Retinal pigment epithelial cell (primary cell): ENCODE measurements at regions not wholly inside any gene's neighbourhood (a gene's known extent, or its start where the extent isn't known, plus 50 kb on each side); places are given as distances from the start of the nearest gene placed in this dataset.

ENCODE experiments used
- DNase-seq: peaks from one replicate; pipeline ENCODE4 v3.0.0-alpha.2; 2010; ENCODE audit warnings: low read depth
- H3K4me3 ChIP-seq: 2 replicates; pipeline ENCODE4 v1.5.1; 2011; ENCODE audit warnings: mild to moderate bottlenecking, low read length, control low read depth, moderate library complexity
- TF ChIP-seq, protein P1 (sequence below): conservative IDR thresholded peaks from 2 replicates; pipeline ENCODE4 v1.5.1; 2011; ENCODE audit warnings: low read depth, low read length, control low read depth, inconsistent platforms

GRCh38 chr6:144820270-144820669 is 535.1 kb downstream of the UTRN start:
- no peak overlapping the region for H3K4me3 ChIP-seq
- DNase-seq = no peak
- TF ChIP-seq, protein P1, sequence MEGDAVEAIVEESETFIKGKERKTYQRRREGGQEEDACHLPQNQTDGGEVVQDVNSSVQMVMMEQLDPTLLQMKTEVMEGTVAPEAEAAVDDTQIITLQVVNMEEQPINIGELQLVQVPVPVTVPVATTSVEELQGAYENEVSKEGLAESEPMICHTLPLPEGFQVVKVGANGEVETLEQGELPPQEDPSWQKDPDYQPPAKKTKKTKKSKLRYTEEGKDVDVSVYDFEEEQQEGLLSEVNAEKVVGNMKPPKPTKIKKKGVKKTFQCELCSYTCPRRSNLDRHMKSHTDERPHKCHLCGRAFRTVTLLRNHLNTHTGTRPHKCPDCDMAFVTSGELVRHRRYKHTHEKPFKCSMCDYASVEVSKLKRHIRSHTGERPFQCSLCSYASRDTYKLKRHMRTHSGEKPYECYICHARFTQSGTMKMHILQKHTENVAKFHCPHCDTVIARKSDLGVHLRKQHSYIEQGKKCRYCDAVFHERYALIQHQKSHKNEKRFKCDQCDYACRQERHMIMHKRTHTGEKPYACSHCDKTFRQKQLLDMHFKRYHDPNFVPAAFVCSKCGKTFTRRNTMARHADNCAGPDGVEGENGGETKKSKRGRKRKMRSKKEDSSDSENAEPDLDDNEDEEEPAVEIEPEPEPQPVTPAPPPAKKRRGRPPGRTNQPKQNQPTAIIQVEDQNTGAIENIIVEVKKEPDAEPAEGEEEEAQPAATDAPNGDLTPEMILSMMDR = no peak

DNA sequence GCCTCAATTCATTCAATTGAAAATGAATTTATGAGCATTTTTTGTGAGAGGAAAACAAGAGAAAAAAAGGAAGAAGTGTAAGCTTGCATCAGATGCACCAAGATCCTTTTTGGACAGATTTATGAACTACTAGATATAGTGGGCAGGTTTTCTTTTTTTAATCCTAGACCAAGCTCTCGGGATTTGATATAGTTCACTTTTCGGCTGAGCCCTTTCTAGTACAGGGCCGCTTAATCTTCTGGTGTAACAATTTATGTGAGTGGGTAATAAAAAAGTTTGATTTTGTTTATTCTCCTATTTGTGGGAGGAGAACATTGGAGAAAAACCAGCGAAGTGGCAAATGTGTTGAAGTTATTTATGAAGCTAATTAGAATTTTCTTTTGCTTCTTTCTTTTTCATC is 538.0 kb downstream of the UTRN start:
- no peak overlapping the region for H3K4me3 ChIP-seq
- DNase-seq = no peak
- TF ChIP-seq, protein P1 = no peak

GRCh38 chr6:144824018-144824417 is 538.9 kb downstream of the UTRN start:
- no peak overlapping the region for H3K4me3 ChIP-seq
- TF ChIP-seq, protein P1 = no peak

DNA sequence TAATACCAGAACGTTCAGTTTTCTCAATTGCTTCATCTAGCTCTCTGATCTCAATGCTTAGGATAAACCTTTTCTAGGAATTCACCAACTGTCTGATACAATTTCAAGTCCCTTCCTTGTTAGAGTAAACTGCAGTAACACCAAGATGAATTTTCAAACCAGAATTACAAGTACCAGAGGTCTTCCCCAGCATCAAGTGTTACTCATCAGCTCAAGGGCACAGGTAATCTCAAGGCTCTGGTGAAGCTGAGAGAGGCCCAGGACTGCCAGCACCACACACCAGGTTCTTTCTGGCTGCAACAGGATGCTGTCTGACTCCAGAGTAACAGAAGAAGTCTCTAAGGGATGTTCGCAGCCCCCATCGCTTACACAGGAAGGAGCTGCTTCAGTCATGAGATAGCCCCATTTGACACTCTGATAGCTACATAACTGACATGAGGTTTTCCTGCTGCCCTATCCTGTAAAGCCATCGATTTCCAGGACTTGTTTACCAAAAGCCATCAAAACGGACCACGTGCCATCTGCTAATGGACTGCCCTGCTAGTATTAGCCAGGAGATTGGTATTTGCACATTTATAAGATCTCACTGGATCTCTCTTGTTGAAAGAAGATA is 549.4 kb downstream of the UTRN start:
- DNase-seq = no peak
- TF ChIP-seq, protein P1 = no peak
- no peak overlapping the region for H3K4me3 ChIP-seq

More at GRCh38 chr6:144824018-144824417, 538.9 kb downstream of the UTRN start:
- DNase-seq = no peak

GRCh38 chr6:144835322-144835973 is 550.3 kb downstream of the UTRN start:
- no peak overlapping the region for H3K4me3 ChIP-seq
- TF ChIP-seq, protein P1 = no peak
- DNase-seq = no peak

DNA sequence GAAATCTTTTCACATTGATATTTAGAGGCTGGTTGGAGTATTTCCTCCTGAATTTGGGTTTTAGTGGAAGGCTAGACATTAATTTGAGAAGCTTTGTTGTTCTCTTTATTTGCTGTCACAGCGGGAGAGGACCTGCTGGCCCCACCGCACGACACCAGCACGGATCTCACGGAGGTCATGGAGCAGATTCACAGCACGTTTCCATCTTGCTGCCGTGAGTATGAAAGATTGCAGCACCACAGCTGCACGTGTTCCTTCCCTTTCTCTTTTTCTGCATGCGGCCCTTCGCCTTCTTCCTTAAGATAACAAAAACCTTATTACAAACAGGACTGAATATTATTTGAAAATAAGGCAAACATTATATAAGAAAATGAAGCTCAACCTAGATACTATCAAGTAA is 555.5 kb downstream of the UTRN start:
- TF ChIP-seq, protein P1 = no peak
- DNase-seq = no peak
- H3K4me3 ChIP-seq = no peak overlapping the region

DNA sequence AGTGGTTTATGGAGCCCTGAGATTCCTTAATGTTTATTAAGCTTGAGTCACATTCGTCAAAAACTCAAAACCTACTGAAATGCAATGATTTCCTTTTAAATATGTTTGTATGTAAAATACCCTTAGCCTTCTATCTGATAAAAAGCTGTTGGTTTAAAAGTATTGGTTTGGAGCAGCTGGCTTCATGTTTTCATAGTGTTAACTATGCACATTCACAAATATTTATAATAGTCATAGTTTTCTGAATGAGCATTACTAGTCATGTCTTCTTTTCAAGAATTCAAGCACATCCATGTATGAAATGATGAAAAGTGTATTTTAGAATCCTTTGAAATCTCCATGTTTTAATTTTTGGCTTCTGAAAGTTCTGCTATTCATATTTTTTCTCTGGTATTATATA is 558.6 kb downstream of the UTRN start:
- DNase-seq = no peak
- TF ChIP-seq, protein P1 = no peak
- no peak overlapping the region for H3K4me3 ChIP-seq
